HG03196 (cell line): ENCODE measurements at regions not wholly inside any gene's neighbourhood (a gene's known extent, or its start where the extent isn't known, plus 50 kb on each side); places are given as distances from the start of the nearest gene placed in this dataset.

Experiments used
- ATAC-seq: cut with Tn5 transposase; IDR thresholded peaks from one replicate; pipeline ENCODE4 v1.9.1; 2021; ENCODE audit not compliant: unreplicated experiment

DNA sequence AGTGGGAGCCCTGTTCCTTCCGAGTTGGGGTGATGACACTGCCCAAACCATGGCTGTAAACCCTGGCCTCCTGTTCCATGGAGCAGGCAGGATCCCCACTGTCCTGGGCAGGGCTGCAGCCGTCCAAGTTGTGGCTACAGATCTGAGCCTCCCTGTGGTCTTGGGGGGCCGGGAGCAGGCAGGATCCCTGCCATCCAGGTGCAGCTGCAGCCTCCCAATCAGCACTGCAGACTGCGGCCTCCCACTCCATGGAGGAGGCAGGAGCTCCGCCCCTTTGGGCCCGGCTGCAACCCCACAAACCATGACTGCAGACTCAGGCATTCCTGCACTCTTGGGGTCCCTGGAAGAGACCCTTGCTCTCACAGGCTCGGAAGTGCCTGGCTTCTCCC, 872.1 kb upstream of the GJE1 start:
- ATAC-seq = no peak

GRCh38 chr6:141259807-141260206, 872.9 kb upstream of the GJE1 start:
- ATAC-seq = no peak

DNA sequence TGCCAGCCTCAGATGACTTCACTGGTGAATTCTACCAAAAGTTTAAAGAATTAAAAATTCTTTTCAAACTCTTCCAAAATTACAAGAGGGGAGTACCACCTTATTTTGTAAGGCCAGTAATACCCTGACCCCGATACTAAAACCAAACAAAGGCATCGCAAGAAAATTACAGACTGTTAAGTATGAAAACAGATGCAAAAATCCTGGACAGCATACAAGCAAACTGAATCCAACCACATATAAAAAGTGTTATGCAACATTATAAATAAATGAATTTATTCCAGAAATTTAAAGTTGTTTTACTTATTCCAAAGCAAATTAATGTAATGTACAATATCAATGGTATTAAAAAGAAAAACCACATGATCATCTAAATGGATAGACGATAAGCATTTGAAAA, 873.6 kb upstream of the GJE1 start:
- ATAC-seq = no peak

GRCh38 chr6:141258516-141258915, 874.2 kb upstream of the GJE1 start:
- ATAC-seq = no peak

GRCh38 chr6:141254336-141254735, 878.4 kb upstream of the GJE1 start:
- ATAC-seq = no peak

- no peak for ATAC-seq
These were observed 879.7 kb upstream of the GJE1 start for GRCh38 chr6:141252828-141253608.

- no peak for ATAC-seq
These were observed 881.4 kb upstream of the GJE1 start for GRCh38 chr6:141251286-141251685.

GRCh38 chr6:141248021-141248799, 884.5 kb upstream of the GJE1 start:
- ATAC-seq = peak; percentile 60

GRCh38 chr6:141244366-141244765, 888.4 kb upstream of the GJE1 start:
- no peak for ATAC-seq

DNA sequence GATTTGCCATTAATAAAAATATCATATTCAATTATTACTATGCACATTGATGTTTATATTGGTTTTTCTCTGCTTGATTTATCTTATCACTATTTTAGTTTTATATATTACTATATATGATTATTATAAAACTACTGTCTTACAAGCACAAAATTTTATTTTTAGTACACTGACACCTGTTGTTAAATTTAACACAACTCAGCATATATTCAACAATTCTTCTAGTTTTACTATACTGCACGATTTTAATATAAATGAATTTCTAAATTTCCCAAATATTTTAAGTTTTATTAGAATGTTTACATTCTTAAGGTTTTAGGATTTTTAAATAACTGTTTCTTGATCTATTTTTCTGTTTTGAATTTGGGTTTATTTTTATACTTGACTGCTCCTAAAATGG, 889.8 kb upstream of the GJE1 start:
- no peak for ATAC-seq

- no peak for ATAC-seq
These were observed 903.4 kb upstream of the GJE1 start for GRCh38 chr6:141229296-141229695.

GRCh38 chr6:141218583-141218982, 914.1 kb upstream of the GJE1 start:
- no peak for ATAC-seq

- no peak for ATAC-seq
These were observed 916.0 kb upstream of the GJE1 start for GRCh38 chr6:141216726-141217125.

DNA sequence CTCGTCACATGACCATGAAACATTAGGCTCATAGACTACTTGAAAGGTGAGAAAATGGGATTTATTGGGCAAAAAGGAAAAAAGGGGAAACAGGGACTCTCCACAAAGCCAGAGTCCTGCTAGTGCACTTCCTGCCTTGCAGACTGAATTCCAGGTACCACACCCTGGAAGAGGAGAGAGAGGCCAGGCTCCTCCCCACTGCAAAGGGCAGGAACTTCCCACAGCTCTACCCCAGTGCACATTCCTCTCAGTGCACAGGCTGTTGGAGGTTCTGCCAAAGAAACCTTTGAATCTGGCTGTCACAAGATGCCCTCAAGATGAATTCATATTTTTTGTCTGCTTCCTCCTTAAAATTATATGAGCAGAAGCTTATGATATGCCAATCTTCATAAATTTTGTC, 920.4 kb upstream of the GJE1 start:
- ATAC-seq = no peak

GRCh38 chr6:141211845-141212244, 920.9 kb upstream of the GJE1 start:
- no peak for ATAC-seq

DNA sequence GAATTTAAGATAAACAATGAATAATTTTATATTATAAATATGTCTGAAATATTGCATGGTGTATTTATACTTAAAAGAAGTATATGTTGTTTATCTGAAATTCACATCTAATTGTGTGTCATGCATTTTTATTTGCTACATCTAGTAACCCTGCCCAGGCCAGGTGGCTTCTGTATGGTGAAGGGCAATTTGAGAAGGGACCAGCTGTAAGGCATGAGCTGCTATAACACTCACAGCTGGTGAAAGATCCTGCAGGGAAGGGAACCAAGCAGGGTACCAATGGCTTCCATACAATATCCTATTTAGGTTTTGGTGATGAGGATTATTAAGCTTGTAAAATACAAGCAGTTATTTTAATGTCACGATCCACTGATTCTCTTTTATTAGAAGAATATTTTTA, 921.8 kb upstream of the GJE1 start:
- no peak for ATAC-seq

DNA sequence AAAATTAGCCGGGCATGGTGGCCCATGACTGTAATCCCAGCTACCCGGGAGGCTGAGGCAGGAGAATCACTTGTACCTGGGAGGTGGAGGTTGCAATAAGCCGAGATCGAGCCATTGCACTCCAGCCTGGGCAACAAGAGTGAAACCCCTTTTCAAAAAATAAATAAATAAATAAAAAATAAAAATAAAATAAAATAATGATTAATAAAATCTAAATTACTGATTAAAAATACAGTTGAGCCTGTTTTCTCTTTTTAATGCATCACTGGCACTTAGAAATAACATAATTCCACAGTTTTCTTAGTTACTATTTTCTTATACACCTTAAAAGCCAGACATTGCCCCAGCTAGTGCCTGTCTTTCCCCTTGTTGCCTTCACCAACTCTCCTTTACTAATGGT, 922.8 kb upstream of the GJE1 start:
- no peak for ATAC-seq

DNA sequence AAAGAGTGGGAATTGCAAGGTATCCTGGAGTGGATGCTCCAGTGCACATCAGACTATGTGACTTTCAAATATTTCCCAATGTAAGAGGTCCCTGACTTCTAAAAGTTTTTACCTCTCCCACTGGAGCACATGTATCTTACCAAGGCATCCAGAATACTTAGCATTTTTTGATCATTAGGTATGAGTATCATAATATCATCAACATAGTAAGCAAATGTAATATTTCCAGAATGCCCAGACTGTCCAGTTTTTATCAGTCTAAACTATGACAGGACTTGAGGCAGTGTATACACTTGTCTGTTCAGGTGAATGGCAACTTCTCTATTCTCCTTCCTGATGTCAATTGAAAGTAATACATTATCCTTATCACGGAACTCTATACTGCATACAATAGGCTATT, 924.6 kb upstream of the GJE1 start:
- ATAC-seq = no peak

GRCh38 chr6:141203902-141204575, 928.7 kb upstream of the GJE1 start:
- no peak for ATAC-seq

GRCh38 chr6:141202626-141203025, 930.1 kb upstream of the GJE1 start:
- ATAC-seq = no peak

- ATAC-seq = no peak
These were observed 933.7 kb upstream of the GJE1 start for GRCh38 chr6:141199074-141199473.

- ATAC-seq = no peak
These were observed 937.4 kb upstream of the GJE1 start for GRCh38 chr6:141195251-141195832.
